Breast epithelium (tissue), 4 donors: ENCODE measurements at regions not wholly inside any gene's neighbourhood (a gene's known extent, or its start where the extent isn't known, plus 50 kb on each side); places are given as distances from the start of the nearest gene placed in this dataset.

ENCODE experiments used
- DNase-seq, 2 donors: peaks; one replicate each; pipeline ENCODE4 v3.0.0-alpha.2; 2019; ENCODE audit warnings: low spot score in 2 of 2
- H3K27ac ChIP-seq, 2 donors: fragments of 200-600 bp; sonication (generic) in 1 of 2; one replicate each; pipeline ENCODE4 v1.5.1; 2016 to 2019; ENCODE audit warnings: mild to moderate bottlenecking in 1 of 2
- H3K27me3 ChIP-seq, 2 donors: fragments of 200-600 bp; sonication (generic) in 1 of 2; one replicate each; pipeline versions ENCODE4 v1.5.1 to v1.6.0; 2017 to 2019; ENCODE audit warnings: control low read depth in 1 of 2, mild to moderate bottlenecking in 1 of 2
- H3K36me3 ChIP-seq: fragments of 200-600 bp; one replicate; pipeline ENCODE4 v1.5.1; 2019
- H3K4me1 ChIP-seq, 2 donors: fragments of 200-600 bp; sonication (generic); one replicate each; pipeline ENCODE4 v1.5.1; 2016 to 2019; ENCODE audit warnings: control low read depth in 1 of 2
- H3K4me3 ChIP-seq, 3 donors: fragments of 200-600 bp; sonication (generic); 1 replicate in 2 of 3; 2 replicates in 1 of 3; pipeline ENCODE4 v1.5.1; 2016 to 2019; ENCODE audit warnings: mild to moderate bottlenecking in 3 of 3, moderate library complexity in 2 of 3
- H3K9me3 ChIP-seq, 2 donors: fragments of 200-600 bp; sonication (generic) in 1 of 2; one replicate each; pipeline ENCODE4 v1.5.1; 2016 to 2019; ENCODE audit warnings: control low read depth in 1 of 2
- CTCF ChIP-seq, 3 donors: fragments of 450-650 bp; IDR thresholded peaks; one replicate each; pipeline ENCODE4 v1.5.1; 2016 to 2017; ENCODE audit warnings: antibody characterized with exemption in 3 of 3, mild to moderate bottlenecking in 3 of 3, moderate library complexity in 3 of 3
- POLR2A ChIP-seq: fragments of 450-650 bp; IDR thresholded peaks from one replicate; pipeline ENCODE4 v1.6.1; 2016; ENCODE audit warnings: antibody characterized with exemption, mild to moderate bottlenecking, moderate library complexity
- POLR2AphosphoS5 ChIP-seq, 3 donors: sonication (generic); formaldehyde crosslinking; IDR thresholded peaks; one replicate each; pipeline ENCODE4 v1.6.1; 2017; ENCODE audit warnings: antibody characterized with exemption in 3 of 3
- intact Hi-C: fragments of 100-400 bp; cut with DNase I; formaldehyde crosslinking; loops from one replicate; pipeline ENCODE4 v1.15.1; 2023; ENCODE audit warnings: low total_unique reads

DNA sequence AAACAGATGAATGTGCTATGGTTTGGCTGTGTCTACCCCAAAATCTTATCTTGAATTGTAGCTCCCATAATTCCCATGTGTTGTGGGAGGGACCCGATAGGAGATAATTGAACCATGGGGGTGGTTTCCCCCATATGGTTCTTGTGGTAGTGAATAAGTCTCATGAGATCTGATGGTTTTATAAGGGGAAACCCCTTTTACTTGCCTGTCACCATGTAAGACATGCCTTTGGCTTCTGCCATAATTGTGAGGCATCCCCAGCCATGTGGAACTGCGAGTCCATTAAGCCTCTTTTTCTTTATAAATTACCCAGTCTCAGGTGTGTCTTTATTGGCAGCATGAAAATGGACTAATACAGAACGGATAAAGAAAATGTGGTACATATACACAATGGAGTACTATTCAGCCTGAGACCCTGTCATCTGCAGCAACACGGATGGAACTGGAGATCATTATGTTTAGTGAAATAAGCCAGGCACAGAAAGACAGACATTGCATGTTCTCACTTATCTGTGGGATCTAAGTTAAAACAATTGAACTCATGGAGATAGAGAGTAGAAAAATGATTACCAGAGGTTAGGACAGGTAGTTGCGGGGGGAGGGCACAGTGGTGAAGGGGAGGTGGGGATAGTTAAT, 587.6 kb upstream of the NRP1 start:
- no peak overlapping the region for H3K4me3 ChIP-seq
- H3K4me1 ChIP-seq = no peaks in the 10 kb centered on the region
- no peak for DNase-seq
- no peaks in the 10 kb centered on the region for H3K27me3 ChIP-seq
- H3K27ac ChIP-seq = no peak overlapping the region
- intact Hi-C loops = loop anchor here (10.0 kb wide), 1 partner anchor 237 kb away; no protein-coding TSS in a partner anchor
- H3K36me3 ChIP-seq = no peaks in the 10 kb centered on the region
- peaks cover 0 to 7% of the 10 kb centered on the region in 2 donors for H3K9me3 ChIP-seq
- TF ChIP-seq POLR2A (no peak), POLR2AphosphoS5 (IDR thresholded peaks at IDR 0.05) (no peak), CTCF (IDR thresholded peaks at IDR 0.05) (no peak)

GRCh38 chr10:33920351-33920750, 585.9 kb upstream of the NRP1 start:
- Histone ChIP-seq H3K27ac (no peak overlapping the region), H3K36me3 (no peaks in the 10 kb centered on the region), H3K4me1 (no peaks in the 10 kb centered on the region), H3K9me3 (peaks cover 0 to 7% of the 10 kb centered on the region in 2 donors), H3K27me3 (no peaks in the 10 kb centered on the region), H3K4me3 (no peak overlapping the region)
- intact Hi-C loops = loop anchor here (10.0 kb wide), 1 partner anchor 236 kb away; no protein-coding TSS in a partner anchor
- TF ChIP-seq POLR2A (no peak), POLR2AphosphoS5 (IDR thresholded peaks at IDR 0.05) (no peak), CTCF (IDR thresholded peaks at IDR 0.05) (no peak)
- DNase-seq = no peak

- H3K4me3 ChIP-seq = no peak overlapping the region
- peaks cover 0 to 7% of the 10 kb centered on the region in 2 donors for H3K9me3 ChIP-seq
- H3K4me1 ChIP-seq = no peaks in the 10 kb centered on the region
- no peak overlapping the region for H3K27ac ChIP-seq
- no peaks in the 10 kb centered on the region for H3K36me3 ChIP-seq
- H3K27me3 ChIP-seq = no peaks in the 10 kb centered on the region
- DNase-seq = no peak
- intact Hi-C loops = no loop called here
- TF ChIP-seq POLR2AphosphoS5 (IDR thresholded peaks at IDR 0.05) (no peak), CTCF (IDR thresholded peaks at IDR 0.05) (no peak), POLR2A (no peak)
These were observed 584.8 kb upstream of the NRP1 start for GRCh38 chr10:33919244-33919643.

GRCh38 chr10:33917069-33917780, 582.8 kb upstream of the NRP1 start:
- TF ChIP-seq POLR2AphosphoS5 (IDR thresholded peaks at IDR 0.05) (no peak), CTCF (IDR thresholded peaks at IDR 0.05) (no peak), POLR2A (no peak)
- no peaks in the 10 kb centered on the region for H3K27me3 ChIP-seq
- H3K4me3 ChIP-seq = no peak overlapping the region
- no peaks in the 10 kb centered on the region for H3K9me3 ChIP-seq
- intact Hi-C loops = no loop called here
- H3K36me3 ChIP-seq = no peaks in the 10 kb centered on the region
- no peaks in the 10 kb centered on the region for H3K4me1 ChIP-seq
- H3K27ac ChIP-seq = no peak overlapping the region
- no peak for DNase-seq

GRCh38 chr10:33914746-33915145, 580.3 kb upstream of the NRP1 start:
- DNase-seq = no peak
- H3K9me3 ChIP-seq = no peaks in the 10 kb centered on the region
- H3K27ac ChIP-seq = no peak overlapping the region
- intact Hi-C loops = no loop called here
- H3K4me1 ChIP-seq = no peaks in the 10 kb centered on the region
- no peaks in the 10 kb centered on the region for H3K36me3 ChIP-seq
- H3K4me3 ChIP-seq = no peak overlapping the region
- H3K27me3 ChIP-seq = no peaks in the 10 kb centered on the region
- TF ChIP-seq POLR2AphosphoS5 (IDR thresholded peaks at IDR 0.05) (no peak), CTCF (IDR thresholded peaks at IDR 0.05) (no peak), POLR2A (no peak)
